Hematopoietic multipotent progenitor cell (in vitro differentiated cells): ENCODE measurements at regions not wholly inside any gene's neighbourhood (a gene's known extent, or its start where the extent isn't known, plus 50 kb on each side); places are given as distances from the start of the nearest gene placed in this dataset. TPM values are rescaled to one million over a fixed set of nuclear protein-coding genes. Genes with fewer than 3 reads are reported as not detected.

ENCODE experiments used
- small RNA-seq: library from RNA; depleted of rRNA; stranded (forward); fragments of <200 nt; gene quantifications from one replicate; pipeline ENCODE3, GENCODE V24; 2012

Small RNAs in the stretch of these regions (small RNA-seq; reads per million reads assigned to genes)
- not detected for gene RN7SL383P
